Naive thymus-derived CD8-positive, alpha-beta T cell (primary cell): ENCODE measurements at regions not wholly inside any gene's neighbourhood (a gene's known extent, or its start where the extent isn't known, plus 50 kb on each side); places are given as distances from the start of the nearest gene placed in this dataset.

Experiments used
- ATAC-seq, 2 donors: fragments of 150-1000 bp; cut with Tn5 transposase in 1 of 2; sonication (Bioruptor Pico), chemical (Tn5 transposase) in 1 of 2; 1 replicate in 1 of 2; 2 replicates in 1 of 2; pipeline ENCODE4 v1.10.0; 2021; ENCODE audit warnings: mild to moderate bottlenecking in 2 of 2, moderate library complexity in 2 of 2
- POLR2A ChIA-PET: fragments of 350-600 bp; sonication (Branson Sonifier 250); formaldehyde crosslinking; loops from one replicate; lab custom pipeline; 2021; ENCODE audit warnings: antibody characterized with exemption; lab: Charles Lee
- DNase-seq, 10 donors: peaks; one replicate each; pipeline versions ENCODE4 v3.0.0 to v3.0.0-alpha.2; 2020 to 2022
- H3K27ac Mint-ChIP-seq, 10 donors: one replicate each; pipeline ENCODE4 v1.8.0; 2020 to 2022; ENCODE audit warnings: mild to moderate bottlenecking in 10 of 10, mixed read lengths in 10 of 10, moderate library complexity in 4 of 10, inconsistent platforms in 1 of 10
- H3K27me3 Mint-ChIP-seq, 5 donors: one replicate each; pipeline ENCODE4 v1.8.0; 2021 to 2022; ENCODE audit warnings: mixed read lengths in 5 of 5
- H3K36me3 Mint-ChIP-seq, 3 donors: one replicate each; pipeline ENCODE4 v1.8.0; 2020 to 2022; ENCODE audit warnings: mixed read lengths in 3 of 3, mild to moderate bottlenecking in 2 of 3, inconsistent platforms in 1 of 3
- H3K4me1 Mint-ChIP-seq, 4 donors: one replicate each; pipeline ENCODE4 v1.8.0; 2021 to 2022; ENCODE audit warnings: mixed read lengths in 4 of 4
- H3K4me3 Mint-ChIP-seq, 10 donors: one replicate each; pipeline ENCODE4 v1.8.0; 2020 to 2022; ENCODE audit warnings: mild to moderate bottlenecking in 10 of 10, mixed read lengths in 10 of 10, moderate library complexity in 6 of 10, inconsistent platforms in 1 of 10
- H3K9me3 Mint-ChIP-seq, 9 donors: one replicate each; pipeline ENCODE4 v1.8.0; 2020 to 2022; ENCODE audit warnings: mixed read lengths in 9 of 9, mild to moderate bottlenecking in 3 of 9, inconsistent platforms in 1 of 9, moderate library complexity in 1 of 9

DNA sequence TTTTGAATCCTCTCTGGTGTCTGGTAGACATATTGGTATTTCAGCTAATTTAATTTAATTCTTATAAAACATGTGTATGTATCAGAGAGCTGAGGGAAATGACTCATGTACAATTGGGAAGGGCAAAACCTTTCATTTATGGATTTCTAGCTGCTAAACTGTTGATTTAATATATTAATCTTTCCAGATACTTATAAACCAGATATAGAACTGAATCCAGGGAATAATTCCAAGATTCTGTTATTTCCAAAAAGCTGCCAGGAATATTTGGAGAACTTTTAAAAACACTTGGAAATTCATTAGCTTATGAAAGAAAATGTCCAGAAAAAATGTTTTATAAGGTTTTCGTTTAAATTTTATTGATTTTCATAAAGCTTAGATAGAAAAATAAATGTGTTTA is 295.5 kb downstream of the YTHDC2 start:
- POLR2A ChIA-PET, result no interaction called here
- Mint-ChIP-seq H3K36me3 (no peaks in the 10 kb centered on the region), H3K27ac (no peak overlapping the region), H3K4me1 (peaks cover 0 to 7% (median 0%) of the 10 kb centered on the region in 4 donors), H3K9me3 (peaks cover 0 to 13% (median 0%) of the 10 kb centered on the region in 9 donors), H3K4me3 (no peak overlapping the region), H3K27me3 (peaks cover 0 to 6% (median 3%) of the 10 kb centered on the region in 5 donors)
- DNase-seq (no peak), ATAC-seq (no peak)

- Mint-ChIP-seq H3K27me3 (peaks cover 0 to 6% (median 3%) of the 10 kb centered on the region in 5 donors), H3K4me1 (peaks cover 0 to 7% (median 0%) of the 10 kb centered on the region in 4 donors), H3K27ac (no peak overlapping the region), H3K36me3 (no peaks in the 10 kb centered on the region), H3K4me3 (no peak overlapping the region), H3K9me3 (peaks cover 0 to 6% (median 0%) of the 10 kb centered on the region in 9 donors)
- ATAC-seq (no peak), DNase-seq (no peak)
- POLR2A ChIA-PET, result no interaction called here
Observed at GRCh38 chr5:113809626-113810025, 296.1 kb downstream of the YTHDC2 start.

GRCh38 chr5:113813466-113813865 is 300.0 kb downstream of the YTHDC2 start:
- no peak for DNase-seq

DNA sequence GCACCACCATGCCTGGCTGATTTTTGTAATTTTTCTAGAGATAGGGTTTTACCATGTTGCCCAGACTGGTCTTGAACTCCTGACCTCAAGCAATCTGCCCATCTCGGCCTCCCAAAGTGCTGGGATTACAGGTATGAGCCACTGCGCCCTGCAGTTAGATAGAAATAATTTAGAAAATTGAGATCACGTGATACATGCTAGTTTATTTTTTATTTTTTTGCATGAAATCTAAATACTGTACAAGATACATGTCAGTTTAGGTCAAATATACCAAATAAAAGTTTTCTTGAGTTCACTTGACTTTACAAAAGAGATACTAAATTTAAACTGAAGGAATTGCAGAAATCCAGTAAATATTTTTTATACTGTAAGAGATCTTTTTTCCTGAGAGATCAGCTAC is 304.2 kb downstream of the YTHDC2 start:
- Mint-ChIP-seq H3K9me3 (peaks cover 0 to 12% (median 3%) of the 10 kb centered on the region in 9 donors), H3K27ac (no peak overlapping the region), H3K4me1 (no peaks in the 10 kb centered on the region), H3K36me3 (no peaks in the 10 kb centered on the region), H3K27me3 (no peaks in the 10 kb centered on the region), H3K4me3 (no peak overlapping the region)
- POLR2A ChIA-PET, result no interaction called here
- ATAC-seq (no peak), DNase-seq (no peak)

More at GRCh38 chr5:113813466-113813865, 300.0 kb downstream of the YTHDC2 start:
- Mint-ChIP-seq H3K4me1 (no peaks in the 10 kb centered on the region), H3K27me3 (peaks cover 0 to 5% (median 2%) of the 10 kb centered on the region in 5 donors), H3K4me3 (no peak overlapping the region), H3K36me3 (no peaks in the 10 kb centered on the region), H3K9me3 (peaks cover 0 to 6% (median 0%) of the 10 kb centered on the region in 9 donors), H3K27ac (no peak overlapping the region)
- POLR2A ChIA-PET, result no interaction called here
- ATAC-seq, result no peak

GRCh38 chr5:113823696-113824095 is 310.2 kb downstream of the YTHDC2 start:
- Mint-ChIP-seq H3K36me3 (no peaks in the 10 kb centered on the region), H3K4me3 (no peak overlapping the region), H3K27me3 (peaks cover 0 to 8% (median 0%) of the 10 kb centered on the region in 5 donors), H3K4me1 (no peaks in the 10 kb centered on the region), H3K9me3 (peaks cover 0 to 32% (median 14%) of the 10 kb centered on the region in 9 donors), H3K27ac (no peak overlapping the region)
- POLR2A ChIA-PET, result no interaction called here
- ATAC-seq (no peak), DNase-seq (no peak)

- Mint-ChIP-seq H3K4me3 (no peak overlapping the region), H3K9me3 (peaks cover 0 to 38% (median 13%) of the 10 kb centered on the region in 9 donors), H3K27ac (no peak overlapping the region), H3K36me3 (no peaks in the 10 kb centered on the region), H3K27me3 (peaks cover 0 to 8% (median 0%) of the 10 kb centered on the region in 5 donors), H3K4me1 (no peaks in the 10 kb centered on the region)
- POLR2A ChIA-PET, result no interaction called here
- ATAC-seq, result no peak
- DNase-seq, result no peak
Observed at GRCh38 chr5:113824307-113824706, 310.8 kb downstream of the YTHDC2 start.

- H3K27ac Mint-ChIP-seq, result no peak overlapping the region
- peaks cover 0 to 8% (median 0%) of the 10 kb centered on the region in 5 donors for H3K27me3 Mint-ChIP-seq
- H3K36me3 Mint-ChIP-seq, result no peaks in the 10 kb centered on the region
- DNase-seq (no peak), ATAC-seq (no peak)
- no peak overlapping the region for H3K4me3 Mint-ChIP-seq
- peaks cover 0 to 44% (median 14%) of the 10 kb centered on the region in 9 donors for H3K9me3 Mint-ChIP-seq
- H3K4me1 Mint-ChIP-seq, result no peaks in the 10 kb centered on the region
- POLR2A ChIA-PET, result no interaction called here
Observed at GRCh38 chr5:113825176-113825575, 311.7 kb downstream of the YTHDC2 start.

- H3K27me3 Mint-ChIP-seq, result no peaks in the 10 kb centered on the region
- ATAC-seq, result no peak
- DNase-seq, result no peak
- POLR2A ChIA-PET, result no interaction called here
- H3K4me1 Mint-ChIP-seq, result no peaks in the 10 kb centered on the region
- no peak overlapping the region for H3K4me3 Mint-ChIP-seq
- no peaks in the 10 kb centered on the region for H3K36me3 Mint-ChIP-seq
- H3K27ac Mint-ChIP-seq, result no peak overlapping the region
- peaks cover 0 to 7% (median 1%) of the 10 kb centered on the region in 9 donors for H3K9me3 Mint-ChIP-seq
Observed at GRCh38 chr5:113846941-113847340, 333.4 kb downstream of the YTHDC2 start.

DNA sequence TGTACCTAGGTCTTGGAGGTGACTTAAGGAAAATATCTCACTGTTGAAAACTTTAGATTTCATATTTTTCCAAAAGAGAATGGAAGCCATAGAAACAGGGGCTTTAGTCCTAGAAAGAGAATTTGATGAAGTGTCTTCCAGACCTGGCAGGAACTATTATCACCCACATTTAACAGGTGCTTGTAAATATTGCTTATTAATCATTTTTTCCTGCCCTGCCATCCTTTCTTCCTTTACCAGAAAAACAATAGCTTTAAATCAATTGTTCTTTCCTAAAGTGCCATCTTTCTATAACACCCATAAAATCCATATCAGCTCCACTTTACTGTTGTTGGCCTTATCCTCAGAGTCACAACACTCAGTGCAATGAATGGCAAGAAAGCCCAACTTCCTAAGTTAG is 350.9 kb downstream of the YTHDC2 start:
- H3K9me3 Mint-ChIP-seq, result peaks cover 0 to 30% (median 8%) of the 10 kb centered on the region in 9 donors
- POLR2A ChIA-PET, result no interaction called here
- no peak for DNase-seq
- peaks cover 0 to 11% (median under 1%) of the 10 kb centered on the region in 5 donors for H3K27me3 Mint-ChIP-seq
- H3K36me3 Mint-ChIP-seq, result peaks cover 0 to 2% (median 0%) of the 10 kb centered on the region in 3 donors
- H3K27ac Mint-ChIP-seq, result no peak overlapping the region
- no peak overlapping the region for H3K4me3 Mint-ChIP-seq
- no peaks in the 10 kb centered on the region for H3K4me1 Mint-ChIP-seq
- no peak for ATAC-seq

DNA sequence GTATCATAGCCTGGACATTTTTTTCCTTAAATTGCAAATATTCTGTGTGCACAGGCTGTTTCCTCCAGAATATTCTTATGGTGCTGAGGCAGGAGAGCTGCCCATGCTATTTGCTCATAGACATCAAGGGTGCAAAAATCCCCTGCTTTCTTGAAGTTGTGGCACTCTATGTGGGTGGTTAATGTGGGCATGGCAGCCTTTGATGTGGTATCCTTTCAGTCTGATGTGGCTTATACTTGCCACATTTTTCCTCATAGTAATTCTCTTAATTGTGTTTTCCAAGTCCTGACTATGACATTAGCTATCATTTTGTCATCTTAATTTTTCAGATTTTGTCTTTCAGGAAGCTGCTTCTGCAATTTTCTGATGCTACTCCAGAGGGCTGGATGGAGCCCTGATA is 353.3 kb downstream of the YTHDC2 start:
- peaks cover 0 to 21% (median 6%) of the 10 kb centered on the region in 9 donors for H3K9me3 Mint-ChIP-seq
- H3K4me1 Mint-ChIP-seq, result no peaks in the 10 kb centered on the region
- H3K4me3 Mint-ChIP-seq, result no peak overlapping the region
- no peak for DNase-seq
- peaks cover 0 to 17% (median 2%) of the 10 kb centered on the region in 5 donors for H3K27me3 Mint-ChIP-seq
- no peak for ATAC-seq
- POLR2A ChIA-PET, result no interaction called here
- no peak overlapping the region for H3K27ac Mint-ChIP-seq
- peaks cover 0 to 5% (median 0%) of the 10 kb centered on the region in 3 donors for H3K36me3 Mint-ChIP-seq

DNA sequence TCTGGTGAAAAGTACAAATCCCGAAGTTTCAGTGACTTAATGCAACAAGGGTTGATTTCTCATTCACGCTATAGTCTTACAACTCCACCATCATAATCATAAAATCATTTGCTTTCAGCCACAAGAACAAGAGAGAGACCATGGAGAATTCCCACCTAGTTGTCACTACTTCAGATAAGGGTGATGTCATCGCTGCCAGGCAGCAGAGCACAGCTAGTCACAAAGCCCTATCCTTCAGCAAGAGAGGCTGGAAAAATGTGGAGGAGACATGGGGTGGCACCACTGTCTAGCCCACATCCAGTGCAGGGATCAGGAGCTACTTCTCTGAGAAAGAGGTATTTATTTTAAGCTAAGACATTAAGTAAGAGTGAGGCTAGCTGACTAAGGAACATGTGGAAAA is 356.1 kb downstream of the YTHDC2 start:
- Mint-ChIP-seq H3K9me3 (peaks cover 0 to 21% (median 4%) of the 10 kb centered on the region in 9 donors), H3K27ac (no peak overlapping the region), H3K4me1 (no peaks in the 10 kb centered on the region), H3K4me3 (no peak overlapping the region), H3K36me3 (peaks cover 0 to 5% (median 0%) of the 10 kb centered on the region in 3 donors), H3K27me3 (peaks cover 0 to 15% (median 2%) of the 10 kb centered on the region in 5 donors)
- no peak for DNase-seq
- ATAC-seq, result no peak
- POLR2A ChIA-PET, result no interaction called here

DNA sequence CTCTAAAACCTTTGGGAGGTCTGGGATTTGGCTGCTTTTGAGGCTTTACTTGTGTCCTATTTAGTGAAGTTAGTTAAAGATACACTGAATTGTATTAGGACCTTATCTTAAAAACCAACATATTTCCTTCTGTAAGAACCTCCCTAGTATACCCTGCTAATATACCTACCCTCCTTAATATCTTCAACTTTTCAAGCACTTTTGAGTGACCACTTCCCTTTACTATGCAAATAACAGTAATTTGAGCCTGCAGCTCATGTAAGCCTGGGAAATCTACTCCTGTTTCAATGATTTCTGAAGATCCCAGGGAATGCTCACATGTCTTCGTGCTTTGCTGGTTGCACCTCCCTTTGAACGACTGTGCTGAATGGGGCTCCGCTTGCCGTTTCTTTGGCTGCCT is 358.5 kb downstream of the YTHDC2 start:
- Mint-ChIP-seq H3K4me3 (no peak overlapping the region), H3K36me3 (peaks cover 0 to 5% (median 0%) of the 10 kb centered on the region in 3 donors), H3K4me1 (no peaks in the 10 kb centered on the region), H3K9me3 (peaks cover 0 to 17% (median 5%) of the 10 kb centered on the region in 9 donors), H3K27ac (no peak overlapping the region), H3K27me3 (peaks cover 0 to 14% (median 0%) of the 10 kb centered on the region in 5 donors)
- POLR2A ChIA-PET, result no interaction called here
- DNase-seq, result no peak
- no peak for ATAC-seq

DNA sequence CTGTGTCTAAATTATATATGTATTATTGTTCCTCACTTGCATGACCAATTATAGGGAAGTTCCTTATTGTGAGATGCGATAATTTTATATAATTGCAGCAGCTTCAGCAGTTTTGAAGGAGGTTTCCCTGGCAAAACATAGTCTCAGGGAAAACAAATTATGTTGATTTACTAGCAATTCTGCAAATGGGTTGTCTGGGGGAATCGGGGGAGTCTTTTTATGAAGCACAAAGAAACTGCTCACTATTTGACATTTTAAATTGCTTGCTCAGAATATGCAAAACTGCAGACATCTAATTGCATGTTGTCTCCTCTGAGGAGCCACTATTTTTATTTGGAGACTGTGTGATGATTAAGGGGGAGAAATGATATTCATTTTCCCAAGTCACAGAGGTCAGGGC is 361.6 kb downstream of the YTHDC2 start:
- Mint-ChIP-seq H3K4me3 (no peak overlapping the region), H3K9me3 (peaks cover 0 to 15% (median 8%) of the 10 kb centered on the region in 9 donors), H3K27ac (no peak overlapping the region), H3K4me1 (no peaks in the 10 kb centered on the region), H3K36me3 (no peaks in the 10 kb centered on the region), H3K27me3 (peaks cover 0 to 8% (median 0%) of the 10 kb centered on the region in 5 donors)
- ATAC-seq, result no peak
- DNase-seq, result no peak
- POLR2A ChIA-PET, result no interaction called here

GRCh38 chr5:113891491-113891890 is 378.0 kb downstream of the YTHDC2 start:
- Mint-ChIP-seq H3K4me3 (no peak overlapping the region), H3K36me3 (no peaks in the 10 kb centered on the region), H3K27me3 (peaks cover 0 to 4% (median 2%) of the 10 kb centered on the region in 5 donors), H3K9me3 (peaks cover 0 to 20% (median 0%) of the 10 kb centered on the region in 9 donors), H3K4me1 (no peaks in the 10 kb centered on the region), H3K27ac (no peak overlapping the region)
- POLR2A ChIA-PET, result no interaction called here
- ATAC-seq (no peak), DNase-seq (no peak)
